GM12865 (cell line): ENCODE measurements at regions not wholly inside any gene's neighbourhood (a gene's known extent, or its start where the extent isn't known, plus 50 kb on each side); places are given as distances from the start of the nearest gene placed in this dataset.

ENCODE experiments used
- DNase-seq: peaks from one replicate; pipeline ENCODE4 v3.0.0; 2010; ENCODE audit warnings: low read depth
- H3K4me3 ChIP-seq: 2 replicates; pipeline ENCODE4 v1.5.1; 2011; ENCODE audit warnings: mild to moderate bottlenecking, low read depth, low read length, control low read depth
- CTCF ChIP-seq: IDR thresholded peaks from 2 replicates; pipeline ENCODE4 v1.5.1; 2011; ENCODE audit warnings: low read length, control low read depth, low read depth, inconsistent platforms; ENCODE audit not compliant: insufficient read depth; ENCODE audit errors: missing control alignments

DNA sequence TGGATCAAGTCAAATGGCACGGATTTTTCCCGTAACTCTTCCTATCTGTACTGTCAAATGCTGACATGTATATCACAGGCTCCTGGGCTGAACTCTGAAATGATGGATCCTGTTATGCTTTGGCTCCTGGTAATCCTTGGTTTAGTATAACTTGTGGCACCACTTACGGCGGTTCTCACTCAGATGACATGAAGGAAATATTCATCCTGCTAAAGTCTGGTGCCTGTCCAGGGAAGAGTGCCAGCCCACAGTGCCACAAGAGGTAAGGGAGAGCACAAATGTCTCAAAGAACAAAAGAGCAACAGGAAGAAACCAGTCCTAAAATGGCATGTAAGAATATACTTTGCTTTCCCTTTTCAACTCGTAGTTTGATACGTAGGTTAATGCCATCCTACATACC lies 93.1 kb upstream of the TAB2 start:
- no peak for TF ChIP-seq CTCF
- no peak overlapping the region for H3K4me3 ChIP-seq
- DNase-seq, result no peak

DNA sequence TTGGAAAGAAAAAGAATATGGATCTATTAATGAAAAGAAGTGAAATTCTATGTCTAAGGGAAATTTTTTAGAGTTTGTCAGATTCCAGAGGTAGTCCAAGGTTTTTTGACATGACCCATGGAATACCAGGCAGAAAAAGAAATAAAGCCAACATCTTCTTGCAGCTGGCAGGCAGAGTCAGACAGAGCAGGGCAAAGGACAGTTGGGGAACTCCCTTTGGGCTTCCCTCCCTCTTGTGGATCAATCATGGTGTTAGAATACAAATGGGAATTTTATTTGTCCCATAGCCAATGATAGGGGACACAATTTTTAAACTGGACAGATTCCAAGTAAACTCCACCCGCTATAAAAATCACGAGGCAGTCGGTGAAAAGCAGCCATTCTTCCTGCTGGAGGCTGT lies 92.1 kb upstream of the TAB2 start:
- no peak for TF ChIP-seq CTCF
- no peak for DNase-seq
- no peak overlapping the region for H3K4me3 ChIP-seq

GRCh38 chr6:149225946-149226345 lies 91.6 kb upstream of the TAB2 start:
- no peak overlapping the region for H3K4me3 ChIP-seq
- no peak for DNase-seq
- no peak for TF ChIP-seq CTCF

- no peak for DNase-seq
- H3K4me3 ChIP-seq, result no peak overlapping the region
- TF ChIP-seq CTCF, result no peak
Measured at GRCh38 chr6:149227796-149228195, 89.7 kb upstream of the TAB2 start.

DNA sequence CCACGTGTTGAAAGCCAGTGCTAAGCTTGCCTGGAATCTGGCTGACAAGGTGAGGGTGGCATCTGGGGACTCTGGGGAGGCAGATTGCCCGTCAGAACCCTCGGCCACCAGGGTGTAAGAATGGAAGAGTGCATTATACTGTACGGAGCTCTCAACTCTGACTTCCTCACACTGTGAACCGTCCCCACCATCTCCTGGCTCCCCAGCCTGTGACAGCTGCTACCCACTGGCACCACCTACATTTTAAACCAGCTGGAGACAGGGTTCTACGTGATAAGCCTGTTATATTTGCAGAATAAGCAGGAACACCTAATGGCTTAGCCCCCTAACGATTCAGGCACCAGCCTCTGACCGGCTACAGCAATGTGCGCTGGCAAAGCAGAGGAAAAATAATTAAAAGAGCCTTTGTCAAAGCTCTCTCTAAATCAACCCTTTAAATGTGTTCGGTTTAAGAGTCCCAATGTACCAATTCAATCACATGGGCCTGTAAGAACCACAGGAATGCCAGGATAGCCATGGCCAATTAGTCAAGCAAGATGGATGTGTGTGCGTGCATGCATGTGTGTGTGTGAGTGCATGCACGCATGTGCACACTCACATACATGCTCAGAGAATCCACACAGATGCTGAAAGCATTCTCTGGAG lies 89.1 kb upstream of the TAB2 start:
- no peak overlapping the region for H3K4me3 ChIP-seq
- no peak for TF ChIP-seq CTCF
- DNase-seq, result no peak

- no peak overlapping the region for H3K4me3 ChIP-seq
- no peak for TF ChIP-seq CTCF
- DNase-seq, result no peak
Measured at GRCh38 chr6:149229096-149229495, 88.4 kb upstream of the TAB2 start.

DNA sequence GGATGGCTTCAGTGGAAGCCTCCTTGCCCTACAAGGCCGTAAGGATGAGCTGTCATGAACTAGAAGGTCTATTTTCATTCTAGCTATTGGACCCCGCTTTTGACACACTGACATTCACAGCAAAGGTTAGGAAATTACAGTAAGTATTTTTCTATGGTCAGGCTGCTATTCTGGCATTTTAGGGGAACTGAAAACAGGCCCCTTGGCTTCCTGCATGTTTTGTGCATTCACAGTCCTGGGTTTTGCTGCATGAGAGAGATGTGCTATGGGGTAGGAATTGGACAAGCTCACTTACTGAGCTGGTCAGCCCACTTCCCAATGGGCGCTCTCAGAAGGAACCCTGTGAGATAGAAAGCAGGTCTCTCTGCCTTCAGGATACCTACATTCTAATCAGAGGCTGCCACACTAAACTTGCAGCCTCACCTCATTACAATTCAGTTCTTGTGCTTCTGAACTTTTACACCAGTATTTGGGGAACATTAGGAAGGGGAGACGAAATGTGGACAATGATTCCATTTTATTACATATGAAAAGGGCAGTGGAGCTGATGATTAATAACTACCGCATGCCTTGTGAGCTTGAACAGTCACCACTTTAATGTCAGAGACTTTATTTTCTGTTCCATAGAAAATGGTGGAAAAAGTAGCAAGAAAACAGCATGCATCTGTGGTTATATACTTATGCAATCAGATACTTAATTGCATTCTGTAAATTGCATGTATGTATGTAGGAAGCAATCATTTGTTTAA lies 86.6 kb upstream of the TAB2 start:
- DNase-seq, result peak; percentile 31
- H3K4me3 ChIP-seq, result no peak overlapping the region
- no peak for TF ChIP-seq CTCF
